ENCODE measurements at regions not wholly inside any gene's neighbourhood (a gene's known extent, or its start where the extent isn't known, plus 50 kb on each side); places are given as distances from the start of the nearest gene placed in this dataset.

DNA sequence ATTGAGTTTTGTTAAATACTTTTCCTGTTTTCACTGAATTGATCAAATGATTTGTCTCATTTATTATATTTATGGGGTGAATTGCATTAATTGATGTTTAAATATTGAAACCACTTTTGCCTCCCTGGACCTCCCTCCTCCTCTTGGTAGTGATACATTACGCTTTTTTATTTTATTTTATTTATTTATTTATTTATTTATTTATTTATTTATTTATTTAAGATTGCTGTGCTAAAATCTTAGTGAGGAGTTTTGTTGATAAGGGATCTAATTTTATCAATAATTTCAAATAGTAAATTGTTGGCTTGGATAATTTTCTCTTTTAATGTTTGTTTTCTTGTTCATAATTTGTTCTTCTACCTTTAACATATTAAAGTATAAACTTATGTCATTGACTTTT, 1281.0 kb upstream of the NXPH2 start:
- no peak for DNase-seq

DNA sequence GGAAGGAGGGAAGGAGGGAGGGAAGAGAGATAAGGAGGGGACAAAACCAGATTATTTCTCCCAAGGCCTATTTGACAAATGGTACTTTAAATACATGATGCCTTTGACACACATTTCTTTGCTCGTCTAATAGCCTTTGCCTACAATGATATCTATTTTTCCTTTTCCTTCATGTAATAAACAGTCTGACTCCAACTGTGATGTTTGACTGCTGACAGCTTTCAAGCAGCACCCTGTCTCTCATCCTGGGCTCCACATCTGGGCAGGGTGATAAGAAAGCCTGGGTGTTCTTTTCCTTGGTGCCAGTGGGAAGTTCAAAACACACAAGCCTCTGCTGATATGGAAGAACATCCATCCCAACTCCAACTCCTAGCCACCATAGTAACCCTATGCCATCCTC, 1277.7 kb upstream of the NXPH2 start:
- no peak for DNase-seq

DNA sequence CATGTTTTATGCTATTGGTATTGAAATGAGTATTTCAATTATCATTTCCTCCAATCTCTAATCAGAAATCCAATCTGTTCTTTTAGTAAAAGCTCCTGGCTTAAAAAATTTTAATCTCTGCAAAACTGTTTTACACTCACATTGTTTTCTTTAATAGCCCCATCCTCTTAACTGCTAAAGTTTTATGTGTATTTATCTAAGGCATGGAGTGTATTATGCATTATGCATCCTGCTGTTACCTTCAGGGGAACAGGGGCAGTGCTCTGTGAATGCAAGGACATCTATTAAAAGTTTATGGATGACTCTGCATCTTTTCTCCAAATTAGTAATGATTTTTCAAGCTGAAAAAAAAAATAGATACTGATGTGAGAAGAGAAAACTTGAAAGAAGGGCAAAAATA, 1261.6 kb upstream of the NXPH2 start:
- DNase-seq, result no peak

DNA sequence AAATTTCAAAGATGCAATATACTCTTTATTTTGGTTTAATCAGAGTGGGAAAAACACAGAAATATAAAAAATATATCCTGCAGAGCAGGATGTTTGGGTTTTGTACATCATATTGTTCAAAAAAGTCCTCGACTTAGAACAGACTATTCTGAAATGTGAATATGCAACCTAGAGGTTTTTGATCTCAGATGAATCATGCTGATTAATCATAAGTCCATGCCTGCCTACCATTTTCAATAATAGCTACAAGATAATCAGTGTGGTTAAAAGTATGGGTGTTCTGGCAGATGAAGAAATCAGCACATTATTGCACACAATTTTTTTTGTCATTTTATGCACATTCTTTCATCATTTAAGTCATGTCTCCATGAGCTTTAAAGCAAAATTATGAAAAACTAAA, 1261.0 kb upstream of the NXPH2 start:
- no peak for DNase-seq

DNA sequence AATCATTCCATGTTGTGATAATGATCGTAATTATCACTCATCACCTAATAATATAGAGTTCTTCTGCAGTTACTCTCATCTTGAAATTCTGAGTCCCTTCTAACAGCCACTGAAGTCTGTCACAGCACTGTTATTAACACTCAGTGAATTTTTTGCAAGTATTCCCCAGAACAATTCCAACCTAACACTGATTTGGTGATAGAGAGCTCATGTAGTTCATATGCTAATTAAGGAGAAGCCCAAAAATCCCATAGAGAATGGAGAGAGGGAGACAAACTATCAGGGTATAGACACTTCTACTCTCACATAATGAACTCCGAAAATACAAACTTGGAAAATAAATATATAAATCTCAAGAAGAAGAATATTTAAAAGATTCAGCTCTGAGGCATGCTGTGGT, 1253.4 kb upstream of the NXPH2 start:
- no peak for DNase-seq

DNA sequence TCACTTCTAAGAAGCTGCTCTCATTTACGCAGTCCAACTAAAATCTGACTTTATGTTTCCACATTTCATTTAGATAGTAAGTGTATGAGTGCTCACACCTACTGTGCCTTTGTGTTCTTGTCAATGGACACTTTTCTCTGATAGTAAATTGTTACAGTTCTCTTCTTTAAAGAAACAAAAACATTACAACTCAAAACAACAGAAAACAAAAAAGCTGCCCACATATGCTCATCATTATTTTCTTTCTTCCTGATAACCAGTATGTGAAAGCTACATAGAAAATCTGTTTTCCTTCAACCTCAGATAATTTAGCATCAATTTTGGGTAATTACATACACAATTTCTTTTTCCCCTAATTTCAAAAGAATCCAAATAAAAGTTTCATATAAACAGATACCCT, 1247.8 kb upstream of the NXPH2 start:
- no peak for DNase-seq

DNA sequence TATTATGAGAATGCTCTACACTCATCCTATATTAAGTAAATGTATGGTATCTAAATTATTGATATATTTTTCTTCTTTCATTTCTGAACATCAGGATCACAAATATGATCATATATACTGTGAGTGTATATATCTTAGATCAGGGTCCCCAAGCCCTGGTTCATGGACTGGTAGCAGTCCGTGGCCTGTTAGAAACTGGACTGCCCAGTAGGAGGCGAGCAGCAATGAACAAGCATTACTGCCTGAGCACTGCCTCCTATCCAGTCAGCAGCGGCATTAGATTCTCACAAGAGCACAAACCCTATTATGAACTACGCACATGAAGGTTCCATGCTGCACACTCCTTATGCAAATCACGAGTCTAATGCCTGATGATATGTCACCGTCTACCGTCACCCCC, 1247.1 kb upstream of the NXPH2 start:
- DNase-seq, result no peak

DNA sequence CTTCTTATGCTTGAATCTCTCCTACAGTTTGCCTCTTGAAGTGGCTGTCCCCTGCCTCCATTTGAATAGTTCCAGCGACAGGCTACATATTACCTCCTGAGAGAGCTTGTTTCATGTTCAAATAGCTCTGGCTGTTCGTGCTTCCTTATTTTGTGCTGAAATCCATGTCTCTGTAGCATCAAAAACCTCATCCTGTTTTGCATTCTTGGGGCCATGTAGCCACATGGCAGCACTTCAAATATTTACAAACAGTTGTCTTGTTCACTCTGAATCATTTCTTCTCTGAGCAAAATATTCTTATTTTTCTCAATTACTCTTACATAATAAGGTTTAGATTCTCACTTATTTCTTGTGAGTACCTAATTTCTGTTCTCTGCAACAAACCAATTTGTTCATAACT, 1243.1 kb upstream of the NXPH2 start:
- no peak for DNase-seq

DNA sequence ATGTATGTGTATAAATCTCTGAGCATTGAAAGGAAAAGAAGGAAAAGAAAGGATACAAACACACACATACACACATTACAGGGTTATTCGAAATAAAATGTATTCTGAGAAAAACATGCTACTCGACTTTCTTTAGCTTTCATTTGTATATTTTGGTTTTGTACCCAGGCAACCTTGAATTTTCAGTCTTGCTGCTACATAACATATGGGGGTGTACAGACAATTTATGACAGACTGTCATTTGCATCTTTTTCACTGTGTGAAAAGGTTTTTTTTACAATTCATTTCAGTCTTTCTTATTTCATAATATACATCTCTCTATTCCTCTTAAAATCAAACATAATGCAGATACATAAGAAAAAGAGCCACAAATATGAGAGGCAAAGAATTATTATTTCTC, 1238.4 kb upstream of the NXPH2 start:
- no peak for DNase-seq

DNA sequence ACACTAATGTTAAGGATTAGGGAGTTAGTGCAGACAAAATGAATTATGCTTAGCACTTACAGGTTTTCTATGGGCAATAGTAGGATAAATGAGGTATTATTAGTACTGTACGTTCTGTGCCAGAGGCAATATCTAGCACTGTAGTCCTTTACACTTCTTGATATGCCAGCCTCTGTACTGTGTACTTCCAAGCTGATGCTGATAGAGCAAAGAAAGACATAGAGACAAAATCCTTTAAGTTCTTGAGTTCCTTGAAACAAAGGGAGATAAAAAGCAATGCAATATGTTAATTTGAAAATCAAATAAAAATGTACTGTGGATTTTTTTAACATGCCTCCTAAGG, 1234.0 kb upstream of the NXPH2 start:
- no peak for DNase-seq

DNA sequence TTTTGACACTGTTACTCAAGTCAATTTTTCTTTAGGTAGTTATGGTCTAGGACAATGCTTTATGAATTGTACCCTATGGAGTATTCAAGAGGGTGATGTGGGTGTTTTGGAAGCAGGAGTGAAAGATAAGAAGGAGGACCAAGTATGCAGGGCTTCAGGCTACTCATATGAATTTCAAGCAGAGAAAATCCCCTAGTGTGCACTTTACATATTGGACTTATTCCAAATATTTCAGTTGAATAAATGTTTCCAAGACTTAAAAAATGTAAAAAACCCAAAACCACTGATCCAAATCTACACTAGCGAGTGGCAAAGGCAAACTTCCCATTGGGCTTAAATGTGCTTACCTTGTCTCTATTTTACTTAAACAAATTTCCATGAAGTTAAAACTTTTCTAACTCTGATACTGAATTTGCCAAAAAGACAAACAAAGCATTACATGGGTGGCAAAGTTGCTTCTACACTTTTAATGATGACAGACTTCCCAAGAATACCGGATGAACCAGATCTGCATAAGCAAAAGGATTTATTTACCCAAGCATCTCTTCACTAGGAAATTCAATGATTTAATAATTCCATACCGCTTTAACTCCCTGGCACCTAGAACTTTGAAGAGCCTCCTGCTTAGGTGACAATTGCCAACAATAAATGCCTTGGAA, 1233.5 kb upstream of the NXPH2 start:
- no peak for DNase-seq

DNA sequence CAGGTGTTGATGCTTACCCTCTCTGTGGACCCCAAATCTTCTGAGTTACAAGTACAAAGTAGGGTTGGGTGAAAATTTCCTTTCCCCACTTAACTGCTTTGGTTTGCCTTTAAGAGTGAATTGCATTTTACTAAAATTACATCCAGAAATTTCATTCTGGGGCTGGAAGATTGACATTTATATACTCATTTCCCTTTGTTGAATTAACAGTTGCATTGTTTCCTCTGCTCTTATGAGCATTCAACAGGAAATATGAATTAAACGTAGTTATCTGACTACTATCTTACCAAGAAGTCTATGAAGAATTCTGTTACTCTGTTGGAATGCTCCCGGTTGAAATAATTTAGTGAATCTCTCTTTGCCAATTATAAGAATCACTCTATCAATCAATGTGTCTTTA, 1231.1 kb upstream of the NXPH2 start:
- no peak for DNase-seq

DNA sequence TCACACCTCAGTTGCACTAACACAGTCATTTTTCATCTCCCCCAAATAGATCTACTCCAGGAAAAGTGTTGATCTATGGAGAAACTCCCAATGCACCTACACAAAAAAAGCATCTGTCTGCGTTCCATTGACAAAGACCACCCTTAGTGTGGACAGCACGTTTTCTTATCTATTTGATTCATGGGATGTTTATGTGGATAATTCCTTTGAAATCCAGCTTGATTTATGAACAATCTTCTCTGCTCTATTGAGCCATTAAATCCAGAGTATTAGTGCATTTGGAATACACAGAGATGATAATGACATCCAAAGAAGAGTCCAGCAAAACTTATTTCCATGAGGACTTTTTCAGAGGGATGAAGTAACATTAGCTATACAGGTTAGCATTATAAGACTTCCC, 1221.9 kb upstream of the NXPH2 start:
- DNase-seq, result no peak

DNA sequence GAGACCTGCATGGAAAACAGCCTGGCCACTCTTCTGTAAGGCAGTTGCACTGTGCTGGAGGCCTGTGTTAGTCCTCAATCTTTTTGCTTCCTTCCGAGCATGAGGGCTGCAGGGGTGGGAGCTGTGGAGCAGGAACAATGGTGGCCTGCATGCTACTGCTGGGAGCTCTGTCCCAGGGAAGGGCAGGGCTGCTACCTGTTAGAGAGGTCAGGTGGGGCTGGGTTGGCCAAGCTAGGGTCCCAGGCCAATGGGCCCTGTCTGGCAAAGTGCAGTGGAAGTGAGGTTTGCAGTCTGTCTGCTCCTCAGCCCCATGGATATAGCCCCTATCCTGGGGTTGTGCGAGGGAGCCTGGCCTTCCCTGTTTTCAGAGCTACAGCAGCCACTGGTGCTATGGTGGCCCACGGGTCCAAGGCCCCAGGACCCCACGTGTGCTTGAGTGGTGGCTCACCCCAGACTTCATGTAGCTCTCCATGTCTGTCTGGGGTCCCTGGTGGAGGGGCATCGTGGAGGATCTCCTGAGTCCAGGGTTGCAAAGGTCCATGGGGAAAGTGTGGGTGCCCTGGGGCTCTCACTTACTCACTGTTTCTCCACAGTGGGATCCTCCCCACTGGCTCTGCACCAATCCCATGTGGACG, 1212.6 kb upstream of the NXPH2 start:
- DNase-seq, result no peak

DNA sequence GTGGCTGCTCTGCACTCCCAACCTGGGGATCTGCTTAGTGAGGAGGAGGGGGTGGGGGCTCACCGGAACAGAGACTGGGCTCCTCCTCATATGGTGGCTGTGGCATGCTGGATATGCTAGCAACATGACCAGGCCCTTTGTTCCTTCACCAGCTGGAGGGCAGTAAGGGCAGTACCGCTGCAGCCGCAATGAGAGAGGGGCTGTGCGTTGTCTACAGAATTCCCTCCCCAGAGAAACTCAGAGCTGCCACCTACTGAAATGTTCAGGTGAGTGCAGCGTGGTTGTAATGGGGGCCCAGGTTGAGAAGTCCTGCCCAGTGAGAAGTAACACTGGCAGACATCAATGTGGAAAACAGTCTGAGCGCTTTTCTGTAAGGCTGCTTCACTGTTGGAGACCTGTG, 1211.9 kb upstream of the NXPH2 start:
- no peak for DNase-seq

DNA sequence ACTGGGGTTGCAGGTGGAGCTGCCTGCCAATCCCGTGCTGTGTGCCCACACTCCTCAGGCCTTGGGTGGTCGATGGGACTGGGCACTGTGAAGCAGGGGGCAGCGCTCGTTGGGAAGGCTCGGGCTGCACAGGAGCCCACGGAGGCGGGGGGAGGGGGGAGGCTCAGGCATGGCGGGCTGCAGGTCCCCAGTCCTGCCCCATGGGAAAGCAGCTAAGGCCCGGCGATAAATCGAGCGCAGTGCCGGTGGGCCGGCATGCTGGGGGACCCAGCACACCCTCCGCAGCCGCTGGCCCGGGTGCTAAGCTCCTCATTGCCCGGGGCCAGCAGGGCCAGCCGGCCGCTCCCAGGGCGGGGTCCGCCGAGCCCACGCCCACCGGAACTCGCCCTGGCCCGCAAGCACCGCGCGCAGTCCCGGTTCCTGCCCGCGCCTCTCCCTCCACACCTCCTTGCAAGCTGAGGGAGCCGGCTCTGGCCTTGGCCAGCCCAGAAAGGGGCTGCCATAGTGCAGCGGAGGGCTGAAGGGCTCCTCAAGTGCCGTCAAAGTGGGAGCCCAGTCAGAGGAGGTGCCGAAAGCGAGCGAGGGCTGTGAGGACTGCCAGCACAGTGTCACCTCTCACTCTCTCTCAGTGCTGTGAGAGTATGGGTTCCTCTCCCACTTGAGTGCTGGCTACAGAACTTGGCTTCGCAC, 1210.6 kb upstream of the NXPH2 start:
- DNase-seq, result no peak

DNA sequence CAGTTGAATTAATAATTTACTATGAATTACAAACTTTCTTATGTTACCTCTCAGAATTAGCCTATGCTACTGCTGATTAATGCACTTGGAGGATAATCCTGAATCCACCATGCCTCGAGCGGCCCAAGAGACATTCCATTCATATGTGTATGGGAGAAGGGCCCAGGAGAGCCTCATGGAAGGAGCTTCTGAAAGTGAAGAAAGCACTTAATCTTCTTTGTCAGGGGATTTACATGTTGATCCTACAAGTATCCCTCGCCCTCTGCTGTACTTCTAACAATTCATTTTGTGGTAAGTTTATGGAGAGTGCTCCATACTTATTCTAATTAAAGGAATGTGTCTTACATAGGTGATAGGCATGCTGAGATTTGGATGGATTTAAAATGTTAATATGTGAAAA, 1189.1 kb upstream of the NXPH2 start:
- DNase-seq, result no peak

DNA sequence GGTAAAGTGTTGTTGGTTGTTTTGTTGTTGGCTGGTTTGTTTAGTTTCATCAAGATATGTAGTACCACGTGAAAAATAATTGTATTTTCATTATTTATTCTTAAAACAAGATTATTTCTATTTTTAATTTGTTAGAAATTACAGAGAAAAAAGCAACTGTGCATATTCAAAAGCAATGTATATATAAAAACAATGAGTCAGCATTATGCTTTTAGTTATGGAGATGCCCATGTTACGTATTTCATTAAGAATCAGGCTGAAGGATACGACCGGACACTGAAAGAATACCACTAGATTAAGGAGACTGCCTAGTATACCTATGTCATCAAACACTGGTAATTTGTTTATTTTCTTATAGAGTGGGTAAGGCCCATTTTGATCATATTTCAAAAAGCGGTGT, 1188.4 kb upstream of the NXPH2 start:
- no peak for DNase-seq

DNA sequence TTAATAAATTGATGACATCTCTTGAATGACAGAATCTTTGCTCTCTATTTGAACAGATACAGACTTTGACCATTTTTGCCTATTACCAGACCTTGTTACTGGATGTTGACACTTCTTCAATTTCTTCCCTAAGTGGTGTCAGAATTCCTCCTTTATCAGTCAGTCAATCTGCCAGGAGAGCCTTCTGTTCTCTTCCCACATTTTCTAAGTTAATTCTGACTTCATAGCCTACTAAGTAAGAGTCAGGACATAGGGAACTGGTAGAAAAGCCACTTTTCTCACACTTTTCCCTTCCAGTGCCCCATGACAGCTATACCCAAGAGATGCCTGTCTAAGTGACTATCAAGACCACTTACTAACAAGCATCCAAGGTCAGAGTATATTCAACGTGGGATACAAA, 1187.5 kb upstream of the NXPH2 start:
- DNase-seq, result no peak

DNA sequence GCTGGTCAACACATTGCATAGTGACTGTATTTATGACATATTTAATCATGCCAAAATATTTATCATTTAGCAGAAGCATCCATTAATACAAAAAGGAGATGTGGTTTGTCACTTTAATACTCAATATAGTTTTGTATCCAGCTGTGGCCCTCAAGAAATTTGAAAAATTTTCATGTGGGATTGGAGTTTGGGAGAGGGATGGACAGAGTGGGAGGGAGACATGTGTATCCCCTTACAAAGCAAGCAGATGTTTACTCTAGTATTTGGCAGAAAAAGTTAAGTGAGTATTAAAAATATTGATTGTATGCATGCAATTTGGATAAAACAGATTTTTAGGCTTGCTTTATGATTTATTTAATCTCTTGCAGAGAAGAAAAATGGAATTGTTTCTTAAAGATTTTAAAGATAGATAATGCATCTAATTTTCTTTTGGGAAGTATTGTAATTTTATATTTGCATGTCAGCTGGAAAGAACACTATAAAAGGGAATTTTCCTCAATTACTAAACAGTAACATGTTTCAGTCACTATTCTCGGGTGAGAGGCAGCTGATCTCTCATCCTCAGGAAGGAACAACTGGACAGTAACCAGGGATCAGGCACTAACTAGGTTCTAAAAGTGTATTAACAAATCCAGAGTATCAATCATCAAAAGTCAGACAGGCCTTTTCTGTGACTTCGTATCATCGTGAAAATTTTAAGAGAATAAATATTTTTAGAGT, 1184.7 kb upstream of the NXPH2 start:
- DNase-seq, result no peak

DNA sequence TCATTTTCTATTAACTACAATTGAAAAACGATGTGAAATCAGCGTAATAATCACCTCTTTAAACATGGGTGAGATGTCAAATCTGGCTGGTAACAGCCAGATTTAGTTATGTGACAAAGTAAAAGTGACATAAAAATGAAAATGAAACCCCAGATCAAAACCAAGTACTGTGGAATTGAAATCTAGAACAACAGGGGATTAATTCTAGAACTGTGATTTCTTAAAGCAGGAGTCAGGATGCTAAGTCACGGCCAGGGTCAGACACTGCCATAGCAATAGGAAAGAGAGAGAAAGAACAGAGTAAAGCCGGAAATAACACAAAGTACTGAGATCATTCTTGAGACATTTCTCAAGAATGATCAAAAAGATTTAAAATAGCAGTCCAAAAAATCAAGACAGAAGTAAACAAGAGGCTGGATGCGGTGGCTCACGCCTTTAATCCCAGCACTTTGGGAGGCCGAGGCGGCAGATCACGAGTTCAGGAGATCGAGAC, 1183.7 kb upstream of the NXPH2 start:
- no peak for DNase-seq

DNA sequence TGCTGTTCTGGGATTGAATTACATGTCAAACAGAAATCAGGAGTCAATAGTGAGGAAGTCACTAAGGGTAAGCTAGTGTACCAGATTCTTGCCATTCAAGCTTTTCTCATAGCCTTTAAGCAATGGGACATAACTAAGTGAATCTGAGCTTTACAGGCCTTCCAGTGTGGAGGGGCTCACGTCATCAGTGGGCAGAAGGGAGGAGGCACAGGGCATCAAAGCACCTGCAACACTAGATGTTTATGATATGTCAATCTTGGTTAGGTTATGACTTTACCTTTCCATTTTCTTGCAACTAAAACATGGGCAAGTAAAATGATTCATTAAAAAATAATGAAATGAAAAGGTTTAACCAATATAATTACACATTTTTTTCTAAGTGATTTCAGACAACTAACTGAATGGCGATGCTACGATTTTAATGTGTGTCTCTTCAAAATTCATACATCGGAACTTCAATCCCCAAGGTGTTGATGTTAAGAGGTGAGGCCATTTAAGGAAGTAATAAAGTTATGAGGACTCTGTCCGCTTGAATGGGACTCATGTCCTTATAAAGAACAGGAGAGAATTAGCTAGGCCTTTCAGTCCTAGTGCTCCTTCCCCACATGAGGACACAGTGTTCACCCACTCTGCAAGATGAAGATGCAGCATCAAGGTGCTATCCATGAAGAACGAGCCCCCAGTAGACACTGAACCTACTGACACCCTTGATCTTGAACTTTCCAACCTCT, 1169.2 kb upstream of the NXPH2 start:
- DNase-seq, result no peak

DNA sequence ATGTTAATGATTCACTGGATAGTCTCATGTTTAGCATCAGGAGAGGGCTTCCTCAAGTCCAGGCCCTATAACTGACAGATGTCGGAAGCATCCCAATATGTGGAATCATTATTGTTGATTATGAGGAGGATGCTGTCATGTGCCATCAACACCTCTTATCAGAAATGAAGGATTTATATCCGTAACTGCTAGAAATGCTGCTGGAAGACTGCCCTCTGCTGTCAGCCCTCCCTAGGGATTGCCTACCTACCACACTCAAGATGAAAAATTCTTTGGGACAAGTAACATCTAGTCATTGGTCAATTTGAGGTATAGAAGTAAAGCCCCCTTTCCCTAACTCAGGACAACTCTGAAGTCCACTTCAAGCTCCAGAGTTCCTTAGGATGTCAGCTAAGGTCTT, 1166.5 kb upstream of the NXPH2 start:
- DNase-seq, result no peak
